Lower leg skin (tissue), 4 donors: ENCODE measurements at regions not wholly inside any gene's neighbourhood (a gene's known extent, or its start where the extent isn't known, plus 50 kb on each side); places are given as distances from the start of the nearest gene placed in this dataset.

Experiments
- DNase-seq, 2 donors: peaks; one replicate each; pipeline ENCODE4 v3.0.0-alpha.2; 2019; ENCODE audit warnings: low spot score in 2 of 2
- H3K4me3 ChIP-seq: fragments of 200-600 bp; sonication (generic); 2 replicates; pipeline ENCODE4 v1.5.1; 2017; ENCODE audit warnings: mild to moderate bottlenecking, low read depth; ENCODE audit not compliant: poor library complexity, severe bottlenecking
- POLR2A ChIP-seq, 2 donors: fragments of 450-650 bp; IDR thresholded peaks; one replicate each; pipeline ENCODE4 v1.6.1; 2016 to 2017; ENCODE audit warnings: antibody characterized with exemption in 2 of 2, mild to moderate bottlenecking in 1 of 2, moderate library complexity in 1 of 2
- WGBS, 2 donors: methylation state at CpG; one replicate each; pipeline ENCODE4 v1.1.5; 2018; 5-methylcytosine and 5-hydroxymethylcytosine counted together
- intact Hi-C: fragments of 100-400 bp; cut with DNase I; formaldehyde crosslinking; loops from one replicate; pipeline ENCODE4 v1.15.0; 2023; ENCODE audit warnings: low total_unique reads
- TF ChIP-seq, protein P1 (sequence below), 3 donors: fragments of 450-650 bp; IDR thresholded peaks; one replicate each; pipeline ENCODE4 v1.5.1; 2016; ENCODE audit warnings: antibody characterized with exemption in 3 of 3, mild to moderate bottlenecking in 3 of 3, moderate library complexity in 2 of 3

DNA sequence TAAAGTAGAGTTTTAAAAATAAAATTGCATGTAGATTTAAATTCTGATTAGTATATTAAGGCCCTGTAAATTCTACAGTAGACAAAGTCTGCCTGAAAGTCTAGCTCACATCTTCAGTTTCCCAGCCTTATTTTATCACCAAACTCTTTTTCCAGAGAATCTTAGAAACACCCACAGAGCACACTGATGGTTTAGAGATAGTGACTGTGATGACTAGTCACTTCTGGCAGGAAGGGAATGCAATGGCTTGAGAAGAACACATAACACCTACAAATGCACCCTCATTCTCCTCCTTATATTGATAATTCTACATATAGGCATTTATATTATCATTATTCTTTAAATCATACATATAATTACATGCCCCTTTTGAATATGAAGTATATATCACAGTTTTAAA, 232.9 kb downstream of the ARAP2 start:
- TF ChIP-seq, protein P1, sequence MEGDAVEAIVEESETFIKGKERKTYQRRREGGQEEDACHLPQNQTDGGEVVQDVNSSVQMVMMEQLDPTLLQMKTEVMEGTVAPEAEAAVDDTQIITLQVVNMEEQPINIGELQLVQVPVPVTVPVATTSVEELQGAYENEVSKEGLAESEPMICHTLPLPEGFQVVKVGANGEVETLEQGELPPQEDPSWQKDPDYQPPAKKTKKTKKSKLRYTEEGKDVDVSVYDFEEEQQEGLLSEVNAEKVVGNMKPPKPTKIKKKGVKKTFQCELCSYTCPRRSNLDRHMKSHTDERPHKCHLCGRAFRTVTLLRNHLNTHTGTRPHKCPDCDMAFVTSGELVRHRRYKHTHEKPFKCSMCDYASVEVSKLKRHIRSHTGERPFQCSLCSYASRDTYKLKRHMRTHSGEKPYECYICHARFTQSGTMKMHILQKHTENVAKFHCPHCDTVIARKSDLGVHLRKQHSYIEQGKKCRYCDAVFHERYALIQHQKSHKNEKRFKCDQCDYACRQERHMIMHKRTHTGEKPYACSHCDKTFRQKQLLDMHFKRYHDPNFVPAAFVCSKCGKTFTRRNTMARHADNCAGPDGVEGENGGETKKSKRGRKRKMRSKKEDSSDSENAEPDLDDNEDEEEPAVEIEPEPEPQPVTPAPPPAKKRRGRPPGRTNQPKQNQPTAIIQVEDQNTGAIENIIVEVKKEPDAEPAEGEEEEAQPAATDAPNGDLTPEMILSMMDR (IDR thresholded peaks at IDR 0.05) = no peak
- TF ChIP-seq POLR2A (IDR thresholded peaks at IDR 0.05) = no peak
- no peak overlapping the region for H3K4me3 ChIP-seq
- intact Hi-C loops = no loop called here
- DNase-seq = no peak

DNA sequence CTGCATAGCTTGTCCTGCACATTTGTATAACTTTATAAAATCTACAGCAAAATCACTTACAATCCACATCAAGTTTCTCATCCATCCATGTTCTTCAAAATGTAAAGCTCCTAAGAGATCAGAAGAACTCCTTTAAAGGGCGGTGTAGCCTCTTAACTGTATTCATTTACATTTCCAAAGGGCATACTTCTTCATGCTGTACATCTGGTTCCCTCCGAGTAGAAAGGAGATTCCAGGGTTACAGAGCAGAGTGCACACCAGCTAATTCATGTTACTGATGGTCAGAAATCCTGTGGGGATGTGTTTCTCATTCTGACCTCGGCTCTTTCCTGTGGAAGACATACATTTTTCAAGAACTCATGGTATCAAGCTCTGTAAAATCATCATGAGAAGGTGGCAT, 231.8 kb downstream of the ARAP2 start:
- intact Hi-C loops = no loop called here
- 67 to 69% methylated on average over 3 of the region's 3 CpGs for WGBS, 2 donors
- H3K4me3 ChIP-seq = no peak overlapping the region
- TF ChIP-seq, protein P1 (IDR thresholded peaks at IDR 0.05) = no peak
- TF ChIP-seq POLR2A (IDR thresholded peaks at IDR 0.05) = no peak
- no peak for DNase-seq

DNA sequence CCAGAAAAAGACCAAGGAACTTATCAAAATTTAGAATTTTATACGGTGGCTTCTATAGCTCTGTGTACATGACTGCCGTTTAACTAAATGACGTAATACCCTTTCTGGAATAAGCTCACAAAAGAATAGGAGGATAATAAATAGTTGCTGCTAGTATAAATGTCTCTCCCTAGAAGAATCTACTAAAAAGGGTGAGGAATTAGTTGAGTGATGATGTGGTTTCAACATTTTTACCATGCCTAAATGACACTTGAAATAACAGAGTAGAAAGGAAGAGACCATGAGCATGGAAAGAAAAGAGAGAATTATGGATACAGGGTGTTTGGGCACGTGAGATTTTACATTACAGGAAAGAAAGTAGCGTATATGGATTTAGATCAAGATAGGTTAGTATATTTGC, 231.1 kb downstream of the ARAP2 start:
- H3K4me3 ChIP-seq = no peak overlapping the region

More for the DNA sequence above, 231.1 kb downstream of the ARAP2 start:
- TF ChIP-seq, protein P1 (IDR thresholded peaks at IDR 0.05) = no peak
- TF ChIP-seq POLR2A (IDR thresholded peaks at IDR 0.05) = no peak
- intact Hi-C loops = no loop called here
- no peak for DNase-seq
- 84 to 86% methylated on average over 5 of the region's 5 CpGs for WGBS, 2 donors
